Epithelial cell of esophagus (primary cell): ENCODE measurements at regions not wholly inside any gene's neighbourhood (a gene's known extent, or its start where the extent isn't known, plus 50 kb on each side); places are given as distances from the start of the nearest gene placed in this dataset.

ENCODE experiments used
- DNase-seq: peaks from one replicate; pipeline ENCODE4 v3.0.0; 2010; ENCODE audit warnings: low read depth
- H3K4me3 ChIP-seq: 2 replicates; pipeline ENCODE4 v1.5.1; 2011; ENCODE audit warnings: mild to moderate bottlenecking, low read length, control low read depth
- TF ChIP-seq, protein P1 (sequence below): IDR thresholded peaks from 2 replicates; pipeline ENCODE4 v1.5.1; 2011; ENCODE audit warnings: low read depth, mild to moderate bottlenecking, low read length, control low read depth, inconsistent platforms; ENCODE audit not compliant: insufficient read depth; ENCODE audit errors: missing control alignments

DNA sequence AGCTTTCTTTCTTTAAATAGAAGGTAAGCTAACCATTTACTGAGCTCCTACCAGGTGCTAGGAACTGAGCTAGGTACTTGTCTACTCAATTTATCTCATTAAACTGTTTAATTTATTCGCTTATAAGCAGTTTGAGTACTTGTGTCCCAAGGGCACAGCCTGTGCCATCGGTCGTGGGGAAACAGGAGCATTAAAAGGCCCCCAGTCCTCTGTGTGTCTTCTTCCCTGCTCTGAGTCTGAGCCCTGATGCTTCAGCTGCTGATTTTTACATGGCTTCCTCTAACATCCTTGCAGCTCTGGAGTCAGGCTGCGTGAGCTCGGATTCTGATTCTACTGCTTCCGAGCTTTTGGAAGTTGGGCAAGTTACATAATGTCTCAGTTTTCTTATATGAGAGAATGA is 239.5 kb downstream of the EDEM1 start:
- no peak overlapping the region for H3K4me3 ChIP-seq
- DNase-seq, result no peak
- TF ChIP-seq, protein P1, sequence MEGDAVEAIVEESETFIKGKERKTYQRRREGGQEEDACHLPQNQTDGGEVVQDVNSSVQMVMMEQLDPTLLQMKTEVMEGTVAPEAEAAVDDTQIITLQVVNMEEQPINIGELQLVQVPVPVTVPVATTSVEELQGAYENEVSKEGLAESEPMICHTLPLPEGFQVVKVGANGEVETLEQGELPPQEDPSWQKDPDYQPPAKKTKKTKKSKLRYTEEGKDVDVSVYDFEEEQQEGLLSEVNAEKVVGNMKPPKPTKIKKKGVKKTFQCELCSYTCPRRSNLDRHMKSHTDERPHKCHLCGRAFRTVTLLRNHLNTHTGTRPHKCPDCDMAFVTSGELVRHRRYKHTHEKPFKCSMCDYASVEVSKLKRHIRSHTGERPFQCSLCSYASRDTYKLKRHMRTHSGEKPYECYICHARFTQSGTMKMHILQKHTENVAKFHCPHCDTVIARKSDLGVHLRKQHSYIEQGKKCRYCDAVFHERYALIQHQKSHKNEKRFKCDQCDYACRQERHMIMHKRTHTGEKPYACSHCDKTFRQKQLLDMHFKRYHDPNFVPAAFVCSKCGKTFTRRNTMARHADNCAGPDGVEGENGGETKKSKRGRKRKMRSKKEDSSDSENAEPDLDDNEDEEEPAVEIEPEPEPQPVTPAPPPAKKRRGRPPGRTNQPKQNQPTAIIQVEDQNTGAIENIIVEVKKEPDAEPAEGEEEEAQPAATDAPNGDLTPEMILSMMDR, result no peak

DNA sequence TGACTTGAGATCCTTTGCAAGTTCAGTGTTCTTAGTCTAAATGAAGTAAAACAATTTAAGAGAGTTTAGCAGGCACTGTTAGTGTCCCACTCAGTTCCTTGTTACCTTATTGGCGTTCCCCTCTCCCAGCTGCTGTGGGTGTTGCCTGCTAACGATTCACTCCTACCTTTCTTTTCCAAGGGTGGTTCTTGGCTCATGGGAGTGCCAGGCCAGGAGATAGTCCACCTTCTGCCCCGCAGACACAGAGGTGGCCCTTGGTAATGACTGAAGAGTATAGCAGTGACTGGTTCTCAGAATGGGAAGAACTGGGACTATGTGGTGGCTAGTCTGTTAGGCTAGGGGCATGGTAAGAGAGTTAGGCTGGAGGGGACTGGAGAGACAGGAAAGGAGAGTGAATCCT is 240.4 kb downstream of the EDEM1 start:
- no peak overlapping the region for H3K4me3 ChIP-seq
- TF ChIP-seq, protein P1, result no peak
- no peak for DNase-seq

DNA sequence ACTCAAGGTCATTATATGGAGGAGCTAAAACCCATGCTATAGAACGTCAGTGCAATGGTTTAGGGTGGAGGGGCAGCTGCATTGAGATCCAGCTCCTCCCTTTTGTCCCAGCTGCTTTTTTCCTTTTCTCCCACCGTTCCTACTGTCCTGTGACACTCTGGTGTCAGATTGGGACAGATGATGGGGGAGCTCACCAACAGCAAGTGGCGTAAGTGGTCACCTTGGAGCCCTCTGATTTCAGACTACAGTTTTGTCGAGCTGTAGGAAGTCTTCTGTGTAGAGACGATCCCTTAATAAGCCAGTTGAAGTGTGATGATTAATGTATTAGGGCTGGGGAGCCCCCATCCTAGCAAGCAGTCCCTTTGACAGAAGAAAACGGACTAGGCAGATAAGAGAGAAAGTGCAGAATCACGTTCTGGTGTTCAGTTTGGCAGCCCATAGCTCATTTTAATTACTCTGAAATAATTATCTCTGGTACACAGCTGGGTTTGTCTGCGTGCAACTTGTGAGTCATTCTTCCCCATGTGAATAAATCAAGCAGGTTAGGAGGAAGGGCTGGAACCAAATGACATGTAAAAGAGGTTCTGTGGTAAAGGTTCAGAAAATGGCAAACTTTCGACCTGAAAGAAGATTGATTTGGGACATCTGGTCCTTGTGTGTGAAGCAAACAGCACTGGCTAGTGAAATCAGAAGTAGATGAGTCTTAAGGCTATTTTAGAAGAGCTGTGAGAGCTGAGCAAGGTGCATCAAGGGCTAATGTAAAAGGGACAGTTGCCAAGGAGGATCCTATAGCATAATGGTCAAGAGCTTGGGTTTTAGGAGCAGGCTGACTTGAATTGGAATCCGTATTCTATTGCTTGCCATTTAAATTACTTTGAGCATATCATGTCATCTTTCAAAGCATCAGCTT is 241.4 kb downstream of the EDEM1 start:
- peak; percentile 32 for DNase-seq
- H3K4me3 ChIP-seq, result no peak overlapping the region
- TF ChIP-seq, protein P1, result no peak

- TF ChIP-seq, protein P1, result no peak
- DNase-seq, result no peak
- H3K4me3 ChIP-seq, result no peak overlapping the region
Measured at GRCh38 chr3:5429517-5429890, 242.0 kb downstream of the EDEM1 start.

DNA sequence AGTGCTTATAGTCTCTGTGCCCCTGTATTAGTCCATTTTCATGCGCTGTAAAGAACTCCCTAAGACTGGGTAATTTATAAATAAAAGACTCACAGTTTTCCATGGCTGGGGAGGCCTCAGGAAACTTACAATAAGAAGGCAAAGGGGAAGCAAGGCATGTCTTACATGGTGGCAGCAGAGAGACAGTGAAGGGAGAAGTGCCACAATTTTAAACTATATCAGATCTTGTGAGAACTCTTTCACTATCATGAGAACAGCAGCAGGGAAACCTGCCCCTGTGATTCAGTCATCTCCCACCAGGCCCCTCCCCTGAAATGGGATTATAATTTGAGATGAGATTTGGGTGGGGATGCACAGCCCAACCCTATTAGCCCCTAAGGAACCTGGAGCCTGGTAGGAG is 243.2 kb downstream of the EDEM1 start:
- TF ChIP-seq, protein P1, result no peak
- DNase-seq, result no peak
- no peak overlapping the region for H3K4me3 ChIP-seq

GRCh38 chr3:5431146-5431545 is 243.6 kb downstream of the EDEM1 start:
- no peak for DNase-seq
- TF ChIP-seq, protein P1, result no peak
- no peak overlapping the region for H3K4me3 ChIP-seq
